ENCODE measurements at regions not wholly inside any gene's neighbourhood (a gene's known extent, or its start where the extent isn't known, plus 50 kb on each side); places are given as distances from the start of the nearest gene placed in this dataset.

DNA sequence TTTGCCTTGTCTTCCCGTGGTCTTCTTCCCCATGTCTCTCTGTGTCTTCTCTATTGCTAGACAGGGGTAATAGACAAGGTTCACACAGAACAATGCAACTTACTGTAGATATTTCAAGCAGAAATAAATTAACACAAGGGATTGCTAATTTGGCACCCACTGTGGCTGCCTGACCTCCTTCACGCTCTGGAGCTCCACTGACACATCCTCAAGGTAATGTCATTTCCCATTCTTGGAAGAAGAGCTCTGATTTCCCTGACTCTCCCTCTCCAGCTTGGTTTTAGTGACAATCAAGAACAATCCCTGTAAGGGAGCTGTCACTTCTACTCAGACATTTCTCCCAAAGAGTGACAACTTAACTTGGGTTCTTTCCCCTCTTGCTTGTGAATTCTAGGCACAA lies 105.4 kb upstream of the NAP1L1 start:
- H3K4me1 ChIP-seq (ENCODE audit: low read depth, poor library complexity, severe bottlenecking) = no peaks in the 10 kb centered on the region
- no peak overlapping the region for H3K4me2 ChIP-seq
- H3K36me3 ChIP-seq (ENCODE audit: insufficient read depth) = no peaks in the 10 kb centered on the region
- H4K20me1 ChIP-seq (ENCODE audit: insufficient read depth) = no peaks in the 10 kb centered on the region
- H3K9ac ChIP-seq = no peak overlapping the region
- no peak overlapping the region for H3K4me3 ChIP-seq (IDR thresholded peaks at IDR 0.05; ENCODE audit: insufficient read depth, low read depth, low read length)
- TF ChIP-seq, protein P1, sequence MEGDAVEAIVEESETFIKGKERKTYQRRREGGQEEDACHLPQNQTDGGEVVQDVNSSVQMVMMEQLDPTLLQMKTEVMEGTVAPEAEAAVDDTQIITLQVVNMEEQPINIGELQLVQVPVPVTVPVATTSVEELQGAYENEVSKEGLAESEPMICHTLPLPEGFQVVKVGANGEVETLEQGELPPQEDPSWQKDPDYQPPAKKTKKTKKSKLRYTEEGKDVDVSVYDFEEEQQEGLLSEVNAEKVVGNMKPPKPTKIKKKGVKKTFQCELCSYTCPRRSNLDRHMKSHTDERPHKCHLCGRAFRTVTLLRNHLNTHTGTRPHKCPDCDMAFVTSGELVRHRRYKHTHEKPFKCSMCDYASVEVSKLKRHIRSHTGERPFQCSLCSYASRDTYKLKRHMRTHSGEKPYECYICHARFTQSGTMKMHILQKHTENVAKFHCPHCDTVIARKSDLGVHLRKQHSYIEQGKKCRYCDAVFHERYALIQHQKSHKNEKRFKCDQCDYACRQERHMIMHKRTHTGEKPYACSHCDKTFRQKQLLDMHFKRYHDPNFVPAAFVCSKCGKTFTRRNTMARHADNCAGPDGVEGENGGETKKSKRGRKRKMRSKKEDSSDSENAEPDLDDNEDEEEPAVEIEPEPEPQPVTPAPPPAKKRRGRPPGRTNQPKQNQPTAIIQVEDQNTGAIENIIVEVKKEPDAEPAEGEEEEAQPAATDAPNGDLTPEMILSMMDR (conservative IDR thresholded peaks at IDR 0.05; ENCODE audit: low read depth, low read length) = no peak
- H3K27me3 ChIP-seq (ENCODE audit: insufficient read depth, low read depth) = no peaks in the 10 kb centered on the region
- no peak overlapping the region for H3K27ac ChIP-seq
- H3K79me2 ChIP-seq (ENCODE audit: insufficient read depth, low read depth) = no peaks in the 10 kb centered on the region
- no peak overlapping the region for H2AFZ ChIP-seq (ENCODE audit: low read depth)

DNA sequence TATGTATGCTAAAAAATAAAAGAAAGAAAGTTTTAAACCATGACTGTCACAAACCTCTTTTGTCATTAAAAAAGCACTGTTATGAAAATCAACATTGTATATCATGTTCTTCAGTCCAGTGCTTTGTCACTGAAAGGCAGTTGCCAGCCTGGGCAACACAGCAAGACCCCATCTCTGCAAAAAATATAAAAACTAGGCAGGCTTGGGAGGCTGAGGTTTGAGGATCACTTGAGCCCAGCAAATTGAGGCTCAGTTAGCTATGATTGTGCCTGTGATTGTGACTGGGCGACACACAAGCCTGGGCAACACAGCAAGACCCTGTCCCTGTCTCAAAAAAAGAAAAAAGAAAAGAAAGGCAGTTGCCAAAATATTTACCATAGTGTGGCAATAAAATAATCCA lies 102.7 kb upstream of the NAP1L1 start:
- no peak overlapping the region for H3K27ac ChIP-seq
- no peaks in the 10 kb centered on the region for H4K20me1 ChIP-seq (ENCODE audit: insufficient read depth)
- no peak overlapping the region for H3K4me2 ChIP-seq
- no peaks in the 10 kb centered on the region for H3K36me3 ChIP-seq (ENCODE audit: insufficient read depth)
- TF ChIP-seq, protein P1 (conservative IDR thresholded peaks at IDR 0.05; ENCODE audit: low read depth, low read length) = no peak
- no peaks in the 10 kb centered on the region for H3K4me1 ChIP-seq (ENCODE audit: low read depth, poor library complexity, severe bottlenecking)
- no peaks in the 10 kb centered on the region for H3K27me3 ChIP-seq (ENCODE audit: insufficient read depth, low read depth)
- H3K9ac ChIP-seq = no peak overlapping the region
- H2AFZ ChIP-seq (ENCODE audit: low read depth) = no peak overlapping the region
- H3K4me3 ChIP-seq (IDR thresholded peaks at IDR 0.05; ENCODE audit: insufficient read depth, low read depth, low read length) = no peak overlapping the region
- no peaks in the 10 kb centered on the region for H3K79me2 ChIP-seq (ENCODE audit: insufficient read depth, low read depth)

DNA sequence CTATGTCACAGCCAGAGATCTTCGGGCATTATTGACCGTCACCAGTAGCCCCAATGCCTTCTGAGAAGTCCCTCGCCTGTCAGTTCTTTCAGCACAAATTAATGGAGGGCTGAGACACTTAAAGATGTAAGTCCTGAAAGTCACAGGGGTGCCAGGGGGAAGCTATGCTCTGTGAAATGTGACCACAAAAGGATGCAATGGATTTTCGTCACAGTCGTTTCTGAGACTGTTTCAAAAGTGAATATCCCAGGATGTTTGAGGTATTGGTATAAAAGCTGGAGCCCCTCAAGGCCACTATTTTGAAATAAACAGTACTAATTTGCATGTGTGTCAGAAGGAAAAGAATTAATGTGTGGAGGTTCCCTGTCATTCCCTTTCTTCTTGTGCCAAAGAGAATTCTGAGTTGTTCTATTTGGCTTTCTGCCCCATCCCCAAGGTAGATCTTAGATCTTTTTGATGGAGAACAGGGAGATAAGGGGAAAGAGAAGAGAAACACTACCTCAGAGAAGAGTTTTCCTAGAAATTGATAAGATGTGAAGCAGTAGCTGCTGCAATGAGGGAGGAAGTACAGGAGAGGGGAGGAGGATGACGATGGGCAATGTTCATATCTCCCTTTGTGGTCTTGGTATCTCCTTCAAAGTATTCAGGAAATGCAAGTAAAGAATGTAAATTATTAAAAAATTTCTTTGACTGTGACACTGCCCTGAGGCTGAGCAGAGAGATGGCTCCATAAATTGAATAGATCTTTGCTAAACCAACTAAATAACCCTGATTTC lies 101.8 kb upstream of the NAP1L1 start:
- H3K27me3 ChIP-seq (ENCODE audit: insufficient read depth, low read depth) = no peaks in the 10 kb centered on the region
- H3K36me3 ChIP-seq (ENCODE audit: insufficient read depth) = no peaks in the 10 kb centered on the region
- no peak overlapping the region for H3K27ac ChIP-seq
- no peaks in the 10 kb centered on the region for H3K79me2 ChIP-seq (ENCODE audit: insufficient read depth, low read depth)
- no peak overlapping the region for H2AFZ ChIP-seq (ENCODE audit: low read depth)
- TF ChIP-seq, protein P1 (conservative IDR thresholded peaks at IDR 0.05; ENCODE audit: low read depth, low read length) = no peak
- no peaks in the 10 kb centered on the region for H4K20me1 ChIP-seq (ENCODE audit: insufficient read depth)
- H3K4me2 ChIP-seq = no peak overlapping the region
- H3K9ac ChIP-seq = no peak overlapping the region
- H3K4me3 ChIP-seq (IDR thresholded peaks at IDR 0.05; ENCODE audit: insufficient read depth, low read depth, low read length) = no peak overlapping the region
- no peaks in the 10 kb centered on the region for H3K4me1 ChIP-seq (ENCODE audit: low read depth, poor library complexity, severe bottlenecking)

DNA sequence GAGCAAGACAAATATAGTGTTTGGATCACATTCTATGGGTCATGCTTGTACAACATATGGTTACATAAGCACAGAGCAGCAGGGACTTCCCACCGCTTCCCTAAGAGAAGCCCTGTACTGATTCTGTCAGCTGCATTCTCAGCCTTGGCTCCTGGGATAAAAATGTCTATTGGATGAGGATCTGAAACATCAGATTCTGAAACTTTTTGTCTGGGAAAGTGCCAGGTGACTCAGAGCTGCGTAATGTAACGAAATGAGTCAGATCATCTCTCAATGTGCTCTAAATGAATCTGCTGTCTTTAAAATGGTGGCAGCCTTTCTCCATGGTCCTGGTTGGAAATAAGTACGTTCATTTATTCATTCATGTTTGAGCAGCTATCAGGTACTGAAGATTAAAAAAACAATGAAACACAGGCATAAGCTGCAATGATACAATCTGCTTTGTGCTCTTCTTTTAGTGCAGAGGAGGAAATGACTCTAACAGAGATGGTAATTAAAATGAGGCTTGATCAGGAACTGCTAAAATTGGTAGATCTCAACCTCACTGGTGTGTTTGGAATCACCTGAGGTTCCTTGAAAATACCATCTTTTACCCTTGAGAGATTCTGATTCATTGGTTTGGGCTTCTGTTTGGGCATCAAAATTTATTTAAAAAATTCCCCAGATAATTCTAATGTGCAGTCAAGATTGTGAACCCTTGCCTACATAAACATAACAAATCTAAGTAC lies 99.1 kb upstream of the NAP1L1 start:
- Histone ChIP-seq H3K27me3 (ENCODE audit: insufficient read depth, low read depth) (no peaks in the 10 kb centered on the region), H3K36me3 (ENCODE audit: insufficient read depth) (no peaks in the 10 kb centered on the region), H3K79me2 (ENCODE audit: insufficient read depth, low read depth) (no peaks in the 10 kb centered on the region), H3K4me3 (IDR thresholded peaks at IDR 0.05; ENCODE audit: insufficient read depth, low read depth, low read length) (no peak overlapping the region), H4K20me1 (ENCODE audit: insufficient read depth) (no peaks in the 10 kb centered on the region), H3K9ac (no peak overlapping the region), H3K4me1 (ENCODE audit: low read depth, poor library complexity, severe bottlenecking) (no peaks in the 10 kb centered on the region), H2AFZ (ENCODE audit: low read depth) (no peak overlapping the region), H3K4me2 (no peak overlapping the region), H3K27ac (no peak overlapping the region)
- TF ChIP-seq, protein P1 (conservative IDR thresholded peaks at IDR 0.05; ENCODE audit: low read depth, low read length) = no peak
